NCI-H1105 (cell line): ENCODE measurements at regions not wholly inside any gene's neighbourhood (a gene's known extent, or its start where the extent isn't known, plus 50 kb on each side); places are given as distances from the start of the nearest gene placed in this dataset.
A peak's percentile ranks its signal among the peaks of the same experiment; 100 is the strongest.
"Not testable (repeated sequence)": the region's sequence is repeated elsewhere in the genome, so short reads cannot be mapped to it uniquely, and the experiment has no call there.

Experiments used
- DNase-seq: peaks from one replicate; lab custom pipeline; 2025; lab: John Stamatoyannopoulos, UW

DNA sequence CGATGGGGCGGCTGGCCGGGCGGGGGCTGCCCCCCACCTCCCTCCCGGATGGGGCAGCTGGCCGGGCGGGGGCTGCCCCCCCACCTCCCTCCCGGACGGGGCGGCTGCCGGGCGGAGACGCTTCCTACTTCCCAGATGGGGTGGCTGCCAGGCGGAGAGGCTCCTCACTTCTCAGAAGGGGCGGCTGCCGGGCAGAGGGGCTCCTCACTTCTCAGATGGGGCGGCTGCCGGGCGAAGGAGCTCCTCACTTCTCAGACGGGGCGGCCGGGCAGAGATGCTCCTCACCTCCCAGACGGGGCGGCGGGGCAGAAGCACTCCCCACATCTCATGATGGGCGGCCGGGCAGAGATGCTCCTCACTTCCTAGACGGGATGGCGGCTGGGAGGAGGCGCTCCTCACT, 138.2 kb upstream of the ZNF91 start:
- not testable (repeated sequence) for DNase-seq

DNA sequence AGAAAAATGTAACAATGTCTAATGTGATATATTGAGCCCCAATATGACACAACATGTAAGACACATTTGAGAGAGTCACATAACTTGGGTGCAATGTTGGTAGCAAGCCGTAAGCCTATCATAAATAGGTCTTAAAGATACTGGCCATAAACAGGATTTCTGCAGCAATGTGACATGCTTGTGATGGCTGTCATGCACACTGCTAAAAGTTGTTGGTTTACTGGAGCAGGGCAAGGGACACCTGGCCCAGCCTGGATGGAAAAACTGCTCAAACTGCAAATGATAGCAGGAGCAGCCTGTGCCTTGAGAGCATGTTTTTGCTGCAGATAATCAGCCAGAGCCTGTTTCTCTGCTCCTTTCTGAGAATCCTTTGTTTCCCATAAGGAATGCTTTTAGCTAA, 136.7 kb upstream of the ZNF91 start:
- no peak for DNase-seq

DNA sequence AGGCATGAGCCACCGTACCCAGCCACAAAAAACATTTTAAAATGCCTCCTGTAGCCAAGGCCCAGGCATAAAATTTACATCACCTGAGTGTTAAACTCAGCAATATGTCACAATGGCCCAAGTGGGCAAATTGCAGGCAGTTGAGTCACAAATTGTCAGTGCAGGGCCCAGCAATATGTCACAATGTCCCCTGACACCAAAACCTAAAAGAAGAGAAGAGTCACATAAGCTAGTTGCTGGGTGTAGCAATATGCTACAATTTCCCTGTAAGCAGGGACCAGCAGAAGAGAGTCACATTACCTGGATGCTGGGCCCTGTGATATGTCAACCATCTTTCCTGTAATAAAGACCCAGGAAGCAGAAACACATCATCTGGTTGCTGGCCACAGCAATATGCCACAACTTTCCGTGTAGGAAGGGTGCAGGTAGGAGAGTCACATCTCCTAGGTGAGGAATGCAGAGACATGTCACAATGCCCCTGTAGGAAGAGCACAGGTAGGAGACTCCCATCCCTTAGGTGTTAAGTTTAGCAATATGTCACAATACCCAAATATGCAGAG, 136.0 kb upstream of the ZNF91 start:
- no peak for DNase-seq

DNA sequence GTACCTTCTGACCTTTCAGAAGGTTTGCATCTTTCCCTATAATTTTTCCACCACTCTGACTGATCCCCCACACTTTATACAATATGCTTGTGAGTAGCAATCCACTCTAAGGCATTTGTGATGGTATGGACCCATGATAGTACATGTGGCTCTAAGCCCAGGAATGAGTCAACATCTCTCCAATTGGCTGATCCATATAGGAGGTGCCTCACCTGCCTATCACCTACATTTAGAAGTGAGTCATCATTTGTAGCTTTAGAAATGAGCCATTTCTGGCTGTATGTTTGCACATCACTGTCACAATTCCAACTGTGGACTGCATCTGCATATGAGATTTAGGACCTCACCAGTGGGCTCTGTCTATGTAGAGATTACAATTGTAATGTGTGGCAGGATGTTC, 133.1 kb upstream of the ZNF91 start:
- DNase-seq: no peak

DNA sequence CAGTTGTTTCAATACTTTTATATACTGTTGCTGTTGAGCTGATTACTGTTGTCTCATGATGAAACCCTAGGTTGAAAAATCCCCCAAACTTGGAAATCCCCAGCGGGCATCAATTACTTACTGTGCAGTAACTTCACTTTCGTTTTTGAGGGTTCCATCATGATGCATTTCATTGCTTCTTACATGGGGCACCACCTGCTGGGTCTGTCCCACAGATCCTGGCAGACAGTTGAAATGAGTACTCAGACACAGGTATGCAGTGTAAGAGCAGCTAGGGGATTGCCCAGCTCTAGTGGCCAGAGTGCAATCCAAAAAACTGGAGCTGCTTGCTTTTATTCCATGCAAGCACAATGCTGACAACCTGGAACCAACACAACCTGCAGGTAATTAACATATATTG, 132.5 kb upstream of the ZNF91 start:
- no peak for DNase-seq

DNA sequence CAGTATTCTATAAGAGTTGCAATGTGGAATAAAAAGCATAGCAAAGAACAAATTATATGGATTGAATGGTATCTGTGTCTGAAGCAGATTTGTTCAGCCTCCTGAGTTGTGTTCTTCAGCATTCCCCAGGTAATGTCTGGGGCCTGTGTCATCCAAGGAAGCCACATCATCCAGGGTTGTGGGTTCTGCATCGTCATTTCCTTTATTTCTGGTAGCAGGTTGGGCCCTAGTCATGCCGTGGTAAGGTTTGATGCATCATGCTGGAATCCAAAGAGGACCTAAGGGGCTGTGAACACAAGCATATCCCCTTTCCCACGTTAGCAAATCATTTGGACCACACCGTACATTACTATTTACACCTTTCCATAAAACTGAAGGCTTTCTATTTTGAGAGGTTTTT, 131.0 kb upstream of the ZNF91 start:
- DNase-seq: no peak

DNA sequence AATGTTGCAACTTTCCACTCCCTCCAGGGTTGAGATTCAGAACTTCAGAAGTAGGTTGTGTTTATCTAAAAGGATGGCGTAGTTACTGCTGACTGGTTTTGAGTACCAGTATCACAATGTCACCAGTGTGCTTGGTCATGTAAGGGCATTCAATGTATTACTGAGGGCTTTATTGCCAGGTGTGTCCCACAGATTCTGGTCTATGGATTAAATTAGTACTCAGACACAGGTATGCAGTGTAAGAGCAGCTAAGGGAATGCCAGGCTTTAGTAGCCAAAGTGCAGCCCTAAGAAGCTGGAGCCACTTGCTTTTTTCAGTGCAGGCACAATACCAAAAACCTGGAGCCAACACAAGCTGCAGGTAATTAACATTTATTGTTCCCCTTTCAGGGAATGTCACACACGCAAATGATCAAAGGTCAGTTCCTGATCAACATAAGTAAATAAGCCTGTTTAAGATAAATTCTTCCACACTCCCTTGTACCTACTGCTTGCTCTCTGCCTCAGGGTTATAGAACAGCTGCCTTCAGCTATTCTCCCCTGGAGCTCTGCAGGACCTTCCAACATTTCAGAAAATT, 130.1 kb upstream of the ZNF91 start:
- no peak for DNase-seq

DNA sequence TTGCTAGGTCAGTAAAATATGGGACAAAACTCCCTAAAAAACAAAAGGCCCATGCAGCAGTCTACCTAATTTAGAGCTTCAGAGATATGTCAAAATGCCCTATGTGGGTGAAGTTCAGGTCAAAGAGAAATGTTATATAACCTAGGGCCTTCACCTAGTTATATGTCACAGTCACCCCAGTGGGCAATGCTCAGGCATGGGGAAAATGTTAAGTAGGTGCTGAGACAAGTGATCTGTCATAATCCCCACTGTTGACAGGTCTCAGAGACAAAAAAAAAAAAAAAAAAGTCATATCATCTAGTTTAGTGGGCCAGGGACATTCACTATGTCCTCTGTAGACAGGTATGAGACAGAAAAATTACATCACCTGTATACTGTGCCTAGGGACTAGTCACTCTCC, 128.6 kb upstream of the ZNF91 start:
- DNase-seq: no peak

DNA sequence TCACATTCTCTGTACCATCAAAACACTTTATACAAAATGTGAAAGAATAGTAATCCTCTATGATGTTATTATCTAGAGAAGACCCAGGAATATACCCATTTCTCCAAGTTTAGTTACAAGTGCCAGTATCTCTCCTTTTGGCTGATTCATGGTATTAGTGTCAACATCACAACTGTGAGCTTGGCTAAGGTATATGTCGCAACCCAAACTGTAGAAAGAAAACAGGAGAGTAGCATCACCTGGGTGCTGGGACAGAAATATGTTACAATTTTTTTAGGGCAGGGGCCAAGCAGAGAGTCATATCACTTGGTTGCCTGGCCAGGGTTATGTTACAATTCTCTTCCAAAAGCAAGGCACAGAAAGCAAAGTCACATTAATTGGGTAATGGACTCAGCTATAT, 127.2 kb upstream of the ZNF91 start:
- DNase-seq: no peak

DNA sequence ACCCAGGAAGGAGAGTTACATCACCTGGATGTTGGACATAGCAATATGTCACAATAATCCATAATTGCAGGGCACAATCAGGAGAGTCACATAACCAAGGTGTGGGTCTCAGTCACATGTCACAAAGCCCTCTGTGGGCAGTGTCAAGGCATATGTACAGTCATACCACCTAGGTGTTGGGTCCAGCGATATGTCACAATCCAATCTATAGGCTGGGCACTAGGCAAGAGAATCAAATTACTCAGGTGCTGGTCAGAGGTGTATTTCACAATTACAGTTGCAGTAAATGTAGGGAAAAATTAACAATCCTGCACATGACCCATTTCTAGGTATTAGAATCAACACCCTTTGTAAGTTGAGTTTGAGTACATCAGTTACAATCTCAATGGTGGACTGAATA, 126.2 kb upstream of the ZNF91 start:
- no peak for DNase-seq

DNA sequence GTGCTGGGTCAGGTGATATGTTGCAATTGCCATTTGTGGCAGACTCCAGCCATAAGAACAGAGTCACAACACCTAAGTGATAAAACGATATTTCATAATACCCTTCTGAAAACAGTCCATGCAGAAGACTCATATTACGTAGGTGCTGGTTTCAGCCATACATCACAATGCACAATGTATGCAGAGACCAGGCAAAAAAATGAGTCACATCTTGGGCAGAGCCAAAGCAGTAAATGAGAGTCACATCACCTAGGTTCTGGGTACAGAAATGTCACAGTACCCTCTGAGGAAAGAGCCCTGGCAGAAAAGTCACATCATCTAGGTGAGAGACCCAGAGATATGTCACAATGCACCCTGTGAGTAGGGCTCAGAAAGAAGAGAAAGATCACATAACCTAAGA, 125.2 kb upstream of the ZNF91 start:
- DNase-seq: no peak

DNA sequence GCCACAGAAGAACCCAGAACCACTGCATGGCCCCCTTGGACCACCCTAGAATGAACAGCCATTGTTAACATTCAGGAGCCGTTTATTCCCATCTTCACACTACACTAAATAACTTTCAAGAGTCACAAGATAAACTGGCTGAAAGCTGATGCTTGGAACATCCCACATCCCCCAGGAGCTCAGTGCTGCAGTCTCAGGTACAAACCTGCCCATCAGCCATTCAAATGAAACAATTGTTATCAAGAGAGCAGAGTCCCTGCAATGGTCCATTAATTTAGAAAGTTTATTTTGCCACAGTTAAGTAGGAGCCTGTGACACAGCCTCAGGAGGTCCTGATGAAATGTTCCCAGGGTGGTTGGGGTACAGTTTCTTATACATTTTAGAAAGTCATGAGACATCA, 123.8 kb upstream of the ZNF91 start:
- DNase-seq: no peak

DNA sequence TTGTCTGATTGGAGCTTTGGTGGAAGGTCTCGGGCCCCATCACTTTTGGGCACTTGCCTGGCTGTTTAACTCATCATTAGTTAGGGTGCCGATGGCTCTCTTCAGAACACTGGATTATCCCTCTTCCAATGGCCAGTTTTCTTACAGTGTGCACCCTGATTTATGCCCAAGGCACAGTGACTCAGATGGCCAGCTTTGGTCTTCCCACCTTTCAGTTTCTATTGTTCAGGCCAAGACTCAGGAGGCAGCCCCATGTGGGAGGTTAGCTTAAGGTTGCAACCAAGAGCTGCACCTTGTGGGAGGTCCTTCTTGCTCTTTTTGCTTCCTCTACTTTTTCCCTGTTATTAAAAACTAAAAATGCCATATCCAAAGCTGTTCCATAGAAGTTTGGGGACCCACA, 121.0 kb upstream of the ZNF91 start:
- DNase-seq: no peak

DNA sequence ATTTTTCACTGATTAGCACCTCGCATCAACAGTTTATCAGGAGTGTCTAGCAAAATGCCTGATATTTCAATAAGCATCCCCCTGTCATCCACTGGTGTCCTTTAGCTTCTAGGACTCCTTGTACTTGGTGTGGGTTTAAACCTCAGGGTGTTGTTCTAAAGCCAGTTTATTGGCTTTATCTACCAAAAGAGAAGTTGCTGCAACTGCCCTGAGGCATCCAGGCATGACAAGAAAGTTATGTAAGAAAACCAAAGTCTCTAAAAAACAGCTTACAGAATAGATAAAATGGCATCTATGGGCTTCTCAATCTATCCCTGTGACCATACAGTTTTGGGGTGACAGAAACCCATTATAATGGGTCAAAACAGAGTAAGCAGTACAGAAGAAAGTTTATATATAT, 120.3 kb upstream of the ZNF91 start:
- DNase-seq: no peak

DNA sequence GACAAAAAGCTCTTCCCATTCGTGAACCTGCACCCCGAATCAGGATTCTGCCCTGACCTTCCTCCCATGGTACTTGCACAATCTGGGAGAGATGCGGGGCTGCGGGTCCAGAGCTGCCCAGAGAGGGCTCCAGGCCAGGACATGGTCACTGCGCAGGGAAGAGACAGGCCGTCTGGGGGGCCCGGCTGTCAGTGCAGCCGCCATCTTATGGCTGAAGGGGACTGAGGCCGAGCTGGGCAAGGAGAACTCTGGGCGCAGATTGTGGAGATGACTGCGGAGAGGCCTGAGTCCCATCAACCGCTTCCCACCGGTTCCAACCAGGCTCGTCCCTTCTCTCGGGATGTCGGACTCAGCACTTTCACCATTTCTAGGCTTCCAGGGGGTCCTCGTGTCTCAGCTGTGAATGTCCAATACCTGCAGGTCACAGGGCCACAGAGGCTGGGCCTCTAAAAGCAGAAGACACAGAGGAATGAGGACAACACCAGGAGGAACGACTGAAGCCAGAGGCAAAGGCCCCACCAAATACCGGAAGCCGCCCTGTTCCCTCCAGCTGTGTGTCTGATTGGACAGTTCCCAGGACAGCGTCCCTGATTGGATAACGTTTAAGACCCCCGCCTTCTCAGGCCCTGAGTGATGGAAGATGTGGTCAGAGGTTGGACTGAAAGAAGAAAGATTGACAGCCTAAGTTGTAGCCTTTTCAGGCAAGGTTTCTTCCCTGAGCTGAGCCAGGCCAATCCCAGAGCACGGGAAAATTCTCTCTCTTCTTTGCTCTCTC, 117.1 kb upstream of the ZNF91 start:
- DNase-seq: no peak

DNA sequence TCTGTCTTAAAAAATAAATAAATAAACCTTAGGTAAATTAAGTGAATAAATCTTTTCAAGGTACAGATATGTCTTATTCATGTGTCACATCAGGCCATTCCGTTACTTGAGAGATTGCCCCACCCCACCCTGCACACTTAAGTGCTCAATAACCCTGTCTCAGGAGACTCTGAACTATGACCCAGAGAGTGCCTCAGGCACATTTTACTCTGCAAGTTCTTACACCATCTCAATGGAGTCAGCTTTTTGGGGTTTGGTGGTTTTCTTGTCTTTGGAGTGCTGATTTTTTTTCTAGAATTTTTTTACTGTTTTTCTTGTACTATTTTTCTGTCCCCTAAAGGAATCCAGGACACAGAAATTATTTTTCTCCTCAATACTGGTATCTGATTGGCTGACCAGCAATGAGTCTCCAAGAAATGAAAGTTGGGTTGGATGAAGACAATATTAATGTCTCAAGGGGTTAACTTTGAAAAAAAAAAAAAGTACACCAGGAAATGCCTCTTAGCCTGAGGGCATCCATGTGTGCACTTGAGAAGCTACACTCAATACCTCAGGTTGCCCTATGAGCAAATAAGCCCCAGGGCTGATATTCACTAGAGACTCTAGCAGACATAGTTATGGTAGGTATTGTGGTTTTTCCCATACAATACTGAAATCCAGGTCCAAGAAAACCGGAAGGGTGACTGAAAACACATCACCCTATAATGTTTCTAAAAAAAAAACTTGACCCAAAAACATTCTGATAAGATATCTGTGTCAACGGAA, 114.6 kb upstream of the ZNF91 start:
- DNase-seq: no peak

DNA sequence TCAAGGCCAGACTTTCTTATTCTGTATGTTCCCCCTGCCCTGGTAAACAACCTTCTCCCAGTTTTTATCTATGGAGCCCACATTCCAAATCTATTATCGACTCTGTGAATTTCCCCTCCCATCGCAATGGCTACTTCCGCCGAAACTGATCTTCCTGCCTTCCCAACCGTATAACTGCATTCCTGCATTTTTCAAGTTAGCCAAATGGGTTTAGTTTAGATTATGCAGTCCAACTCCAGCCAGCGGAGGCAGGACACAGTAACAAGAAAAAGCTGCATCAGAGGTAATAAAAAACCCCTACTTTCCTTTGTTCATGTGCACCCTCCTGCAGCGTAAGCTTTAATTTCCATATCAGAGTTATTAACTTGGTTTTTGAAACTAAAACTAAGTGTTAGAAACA, 112.2 kb upstream of the ZNF91 start:
- DNase-seq: no peak

DNA sequence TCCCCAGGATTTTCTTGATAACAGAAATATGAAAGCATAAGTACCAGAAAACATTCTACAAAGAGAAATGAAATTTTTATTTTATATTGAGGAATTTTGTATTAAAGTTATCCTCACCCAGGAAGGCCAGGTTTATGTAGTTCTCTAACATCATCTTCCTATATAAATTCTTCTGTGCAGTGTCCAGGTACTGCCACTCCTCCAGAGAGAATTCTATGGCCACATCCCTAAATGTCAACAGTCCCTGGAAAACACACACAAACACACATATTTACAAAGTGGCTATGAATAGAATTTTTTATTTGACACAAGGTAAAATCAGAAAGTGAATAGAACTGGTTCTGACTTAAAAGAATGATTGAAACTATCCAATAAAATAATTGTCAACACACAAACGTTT, 110.5 kb upstream of the ZNF91 start:
- DNase-seq: no peak

DNA sequence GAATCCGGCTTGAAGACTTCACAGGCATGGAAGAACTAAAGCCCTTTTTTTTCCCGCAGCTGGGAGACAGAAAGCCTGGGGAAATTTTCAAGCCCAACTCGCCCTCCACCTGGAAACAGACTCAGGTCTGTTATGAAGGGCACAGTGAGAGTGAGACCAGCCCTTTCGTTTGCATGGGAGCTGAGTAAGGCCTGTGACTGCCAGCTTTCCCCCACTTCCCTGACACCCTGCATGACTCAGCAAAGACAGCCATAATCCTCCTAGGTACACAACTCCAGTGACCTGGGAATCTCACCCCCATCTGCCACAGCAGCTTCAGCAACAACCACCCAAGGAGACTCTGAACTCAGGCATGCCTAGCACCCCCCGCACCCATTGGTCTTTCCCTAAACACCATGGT, 87.6 kb upstream of the ZNF91 start:
- DNase-seq: no peak

DNA sequence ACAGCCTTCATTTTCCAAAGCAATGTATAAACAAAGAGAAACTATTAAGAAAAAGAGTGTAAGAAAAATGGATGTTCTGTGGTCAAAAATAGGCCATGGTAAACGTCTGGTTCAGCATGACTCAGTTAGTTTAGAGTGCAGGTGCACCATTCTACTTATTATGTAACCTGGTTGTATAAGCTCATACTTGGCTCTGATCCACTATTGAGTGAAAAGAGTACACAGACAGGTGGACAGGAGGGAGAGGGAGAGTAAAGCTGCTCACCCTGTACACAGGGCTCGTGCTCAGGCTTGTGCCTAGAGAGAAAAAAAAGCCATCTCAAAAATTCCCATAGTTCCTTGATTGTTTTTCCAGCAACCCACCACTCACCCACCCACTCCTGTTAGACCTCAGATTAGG, 85.8 kb upstream of the ZNF91 start:
- DNase-seq: peak; percentile 51

DNA sequence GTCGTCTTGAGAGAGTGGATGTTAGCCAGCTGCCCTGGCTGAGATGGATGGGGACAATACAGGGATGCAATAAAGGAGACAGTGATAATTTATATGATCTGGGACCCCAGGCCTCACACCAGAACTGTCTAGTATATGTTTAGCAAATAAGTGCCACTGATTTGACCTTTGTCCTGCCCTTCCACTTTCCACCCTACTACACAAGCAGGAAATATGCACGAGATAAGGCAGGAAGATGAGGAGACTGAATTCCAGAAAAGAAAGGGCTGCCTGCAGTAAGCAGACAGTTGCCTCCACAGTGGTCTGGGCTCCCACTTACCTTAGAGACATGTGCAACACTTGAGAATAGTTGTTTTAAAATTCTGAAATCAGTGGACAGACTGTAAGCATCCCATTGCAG, 80.2 kb upstream of the ZNF91 start:
- DNase-seq: no peak

DNA sequence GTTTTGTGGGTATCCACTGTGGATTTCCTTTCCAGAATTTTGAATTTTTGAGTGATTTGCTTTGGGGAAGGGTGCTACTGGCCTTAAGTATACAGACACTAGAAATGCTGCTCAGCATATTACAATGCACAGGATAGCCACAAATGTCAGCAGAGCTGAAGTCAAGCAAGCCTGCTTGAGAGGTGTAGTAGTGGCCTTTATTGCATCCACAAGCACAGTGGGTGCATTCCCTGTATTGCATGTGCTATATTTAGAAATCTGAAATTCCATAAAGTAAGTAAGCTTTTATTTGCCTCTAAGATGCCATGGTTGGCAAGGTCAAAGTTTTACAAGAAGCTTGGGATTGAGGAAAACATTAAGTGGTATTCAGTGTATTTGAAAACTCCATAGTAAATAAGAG, 79.5 kb upstream of the ZNF91 start:
- DNase-seq: no peak

DNA sequence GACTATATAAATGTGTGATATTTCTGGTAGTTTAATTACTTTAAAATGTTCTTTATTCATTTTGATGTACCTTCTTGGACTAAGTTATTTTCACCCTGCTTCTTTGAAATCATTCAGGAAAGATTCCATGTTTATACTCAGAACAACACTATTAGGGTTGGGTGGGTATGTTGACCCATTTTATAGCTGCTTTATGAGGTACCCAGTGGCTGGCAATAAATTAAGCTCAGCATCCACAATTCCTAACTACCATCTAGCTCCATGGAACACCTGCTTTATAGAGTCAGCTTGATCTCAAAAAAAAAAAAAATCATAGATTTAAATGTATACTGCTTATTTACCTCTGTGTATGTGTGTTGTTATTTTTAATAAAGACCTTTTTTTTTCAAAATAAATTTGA, 78.9 kb upstream of the ZNF91 start:
- no peak for DNase-seq
